Mesenchymal stem cell (in vitro differentiated cells and primary cell): ENCODE measurements at regions not wholly inside any gene's neighbourhood (a gene's known extent, or its start where the extent isn't known, plus 50 kb on each side); places are given as distances from the start of the nearest gene placed in this dataset.

Source experiments
- DNase-seq: peaks from one replicate; pipeline ENCODE4 v3.0.0-alpha.2; 2013
- H2AFZ ChIP-seq: one replicate; pipeline ENCODE4 v1.6.1; 2013; ENCODE audit warnings: low read depth, mild to moderate bottlenecking, control low read depth, inconsistent platforms, low read length, moderate library complexity
- H2AK5ac ChIP-seq: 2 replicates; pipeline ENCODE4 v1.6.1; 2013; ENCODE audit warnings: low read length, moderate library complexity, mild to moderate bottlenecking, inconsistent platforms; ENCODE audit not compliant: severe bottlenecking
- H2BK120ac ChIP-seq: one replicate; pipeline ENCODE4 v1.6.1; 2013; ENCODE audit warnings: low read depth, mild to moderate bottlenecking, inconsistent platforms, low read length, moderate library complexity
- H2BK12ac ChIP-seq, 2 experiments: one replicate each; pipeline ENCODE4 v1.6.1; 2013; ENCODE audit warnings: inconsistent platforms in 2 of 2, low read length in 2 of 2, mild to moderate bottlenecking in 2 of 2, moderate library complexity in 2 of 2, control low read depth in 1 of 2
- H2BK15ac ChIP-seq: one replicate; pipeline ENCODE4 v1.6.1; 2013; ENCODE audit warnings: mild to moderate bottlenecking, low read depth, inconsistent platforms; ENCODE audit not compliant: poor library complexity, severe bottlenecking
- H2BK5ac ChIP-seq: 2 replicates; pipeline ENCODE4 v1.6.1; 2013; ENCODE audit warnings: low read depth, mild to moderate bottlenecking, low read length, control low read depth, inconsistent platforms; ENCODE audit not compliant: poor library complexity, severe bottlenecking
- H3K14ac ChIP-seq, 2 experiments: one replicate each; pipeline ENCODE4 v1.6.1; 2013; ENCODE audit warnings: inconsistent platforms in 2 of 2, low read length in 2 of 2, control low read depth in 1 of 2, mild to moderate bottlenecking in 1 of 2, moderate library complexity in 1 of 2
- H3K18ac ChIP-seq, 2 experiments: one replicate each; pipeline ENCODE4 v1.6.1; 2013; ENCODE audit warnings: inconsistent platforms in 2 of 2, low read length in 2 of 2, control low read depth in 1 of 2, low read depth in 1 of 2, mild to moderate bottlenecking in 1 of 2
- H3K23ac ChIP-seq, 2 experiments: one replicate each; pipeline ENCODE4 v1.6.1; 2013; ENCODE audit warnings: inconsistent platforms in 2 of 2, low read length in 2 of 2, mild to moderate bottlenecking in 2 of 2, moderate library complexity in 2 of 2, control low read depth in 1 of 2
- H3K27ac ChIP-seq: 2 replicates; pipeline ENCODE4 v1.5.1; 2013; ENCODE audit warnings: mild to moderate bottlenecking, moderate library complexity, low read length, control low read depth, inconsistent platforms; ENCODE audit not compliant: poor library complexity, severe bottlenecking
- H3K27me3 ChIP-seq, 2 experiments: 2 replicates each; pipeline versions ENCODE4 v1.6.1 to v1.7.0; 2013; ENCODE audit warnings: low read length in 2 of 2, mild to moderate bottlenecking in 2 of 2, moderate library complexity in 2 of 2, control low read depth in 1 of 2, inconsistent platforms in 1 of 2; ENCODE audit not compliant: control insufficient read depth in 1 of 2, insufficient read depth in 1 of 2
- H3K36me3 ChIP-seq, 2 experiments: 2 replicates each; pipeline versions ENCODE4 v1.6.1 to v1.7.0; 2013; ENCODE audit warnings: low read length in 2 of 2, control low read depth in 1 of 2, inconsistent platforms in 1 of 2, low read depth in 1 of 2, mild to moderate bottlenecking in 1 of 2; ENCODE audit not compliant: insufficient read depth in 2 of 2, control insufficient read depth in 1 of 2
- H3K4ac ChIP-seq, 2 experiments: one replicate each; pipeline ENCODE4 v1.6.1; 2013; ENCODE audit warnings: inconsistent platforms in 2 of 2, low read length in 2 of 2, mild to moderate bottlenecking in 2 of 2, moderate library complexity in 2 of 2, control low read depth in 1 of 2, low read depth in 1 of 2
- H3K4me1 ChIP-seq: 2 replicates; pipeline ENCODE4 v1.6.1; 2013; ENCODE audit warnings: low read depth, low read length, control low read depth; ENCODE audit not compliant: control insufficient read depth, insufficient read depth
- H3K4me2 ChIP-seq: 2 replicates; pipeline ENCODE4 v1.6.1; 2013; ENCODE audit warnings: low read length, mild to moderate bottlenecking, inconsistent platforms; ENCODE audit not compliant: poor library complexity, severe bottlenecking
- H3K4me3 ChIP-seq, 2 experiments: 2 replicates each; pipeline versions ENCODE4 v1.5.1 to v1.7.0; 2013; ENCODE audit warnings: low read length in 2 of 2, mild to moderate bottlenecking in 2 of 2, control low read depth in 1 of 2, low read depth in 1 of 2; ENCODE audit not compliant: insufficient read depth in 1 of 2
- H3K79me1 ChIP-seq: replicated peaks from 2 replicates; pipeline ENCODE4 v1.6.1; 2013; ENCODE audit warnings: mild to moderate bottlenecking, control low read depth, low read length, inconsistent platforms; ENCODE audit not compliant: poor library complexity, severe bottlenecking
- H3K9ac ChIP-seq: 2 replicates; pipeline ENCODE4 v1.7.0; 2013; ENCODE audit warnings: mild to moderate bottlenecking, low read length, moderate library complexity
- H3K9me3 ChIP-seq: 2 replicates; pipeline ENCODE4 v1.7.0; 2013; ENCODE audit warnings: mild to moderate bottlenecking, low read length; ENCODE audit not compliant: control insufficient read depth
- H4K8ac ChIP-seq: one replicate; pipeline ENCODE4 v1.6.1; 2013; ENCODE audit warnings: inconsistent platforms, mild to moderate bottlenecking, low read length, moderate library complexity
- H4K91ac ChIP-seq: one replicate; pipeline ENCODE4 v1.6.1; 2013; ENCODE audit warnings: mild to moderate bottlenecking, low read length, inconsistent platforms
- WGBS: methylation state at CpG from one replicate; pipeline ENCODE4 v1.1.7; 2013; ENCODE audit warnings: mixed read lengths; 5-methylcytosine and 5-hydroxymethylcytosine counted together

DNA sequence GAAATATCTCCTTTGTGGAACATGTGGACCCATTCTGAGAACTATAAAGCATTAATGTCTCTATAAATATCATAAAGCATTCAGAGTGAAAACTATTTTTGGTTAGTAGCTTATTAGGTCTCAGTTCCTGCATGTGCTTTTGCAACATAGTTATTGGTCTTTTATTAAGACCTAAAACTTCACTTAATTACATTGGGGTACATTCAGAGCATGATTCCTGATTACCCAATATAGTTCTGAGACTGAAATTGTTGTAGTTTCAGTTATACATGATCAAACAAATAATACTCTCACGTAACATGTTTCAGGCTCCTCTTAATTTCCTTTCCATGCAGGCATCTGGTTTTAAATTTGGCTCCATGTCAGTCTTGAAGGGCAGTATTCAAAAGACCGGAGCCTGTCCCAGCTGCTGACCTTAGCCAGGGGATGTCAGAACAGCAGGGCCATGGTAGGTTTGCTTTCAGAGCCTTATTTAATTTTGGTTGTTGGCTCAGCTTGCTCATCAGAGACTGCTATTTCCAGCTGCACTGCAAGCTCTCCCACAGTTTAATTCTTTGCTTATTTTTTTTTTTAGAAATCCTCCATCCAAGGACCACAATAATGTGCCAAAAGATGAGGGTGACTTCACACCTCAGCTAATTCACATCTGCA is 447.8 kb upstream of the FZD8 start:
- Histone ChIP-seq H3K27me3 (no peaks in the 10 kb centered on the region), H3K4ac (no peak overlapping the region), H2BK120ac (no peak overlapping the region), H3K23ac (no peak overlapping the region), H3K36me3 (no peaks in the 10 kb centered on the region), H3K79me1 (no peaks in the 10 kb centered on the region), H3K27ac (no peak overlapping the region), H2BK12ac (no peak overlapping the region), H3K4me1 (no peaks in the 10 kb centered on the region), H3K14ac (no peak overlapping the region), H3K18ac (no peak overlapping the region), H3K9ac (no peak overlapping the region), H3K4me2 (no peak overlapping the region), H4K91ac (no peak overlapping the region), H2AK5ac (no peak overlapping the region), H2BK15ac (no peak overlapping the region), H2AFZ (no peak overlapping the region), H3K9me3 (no peaks in the 10 kb centered on the region), H4K8ac (no peak overlapping the region), H3K4me3 (no peak overlapping the region), H2BK5ac (no peak overlapping the region)
- no peak for DNase-seq
- WGBS: 70% methylated on average over 2 of the region's 2 CpGs

DNA sequence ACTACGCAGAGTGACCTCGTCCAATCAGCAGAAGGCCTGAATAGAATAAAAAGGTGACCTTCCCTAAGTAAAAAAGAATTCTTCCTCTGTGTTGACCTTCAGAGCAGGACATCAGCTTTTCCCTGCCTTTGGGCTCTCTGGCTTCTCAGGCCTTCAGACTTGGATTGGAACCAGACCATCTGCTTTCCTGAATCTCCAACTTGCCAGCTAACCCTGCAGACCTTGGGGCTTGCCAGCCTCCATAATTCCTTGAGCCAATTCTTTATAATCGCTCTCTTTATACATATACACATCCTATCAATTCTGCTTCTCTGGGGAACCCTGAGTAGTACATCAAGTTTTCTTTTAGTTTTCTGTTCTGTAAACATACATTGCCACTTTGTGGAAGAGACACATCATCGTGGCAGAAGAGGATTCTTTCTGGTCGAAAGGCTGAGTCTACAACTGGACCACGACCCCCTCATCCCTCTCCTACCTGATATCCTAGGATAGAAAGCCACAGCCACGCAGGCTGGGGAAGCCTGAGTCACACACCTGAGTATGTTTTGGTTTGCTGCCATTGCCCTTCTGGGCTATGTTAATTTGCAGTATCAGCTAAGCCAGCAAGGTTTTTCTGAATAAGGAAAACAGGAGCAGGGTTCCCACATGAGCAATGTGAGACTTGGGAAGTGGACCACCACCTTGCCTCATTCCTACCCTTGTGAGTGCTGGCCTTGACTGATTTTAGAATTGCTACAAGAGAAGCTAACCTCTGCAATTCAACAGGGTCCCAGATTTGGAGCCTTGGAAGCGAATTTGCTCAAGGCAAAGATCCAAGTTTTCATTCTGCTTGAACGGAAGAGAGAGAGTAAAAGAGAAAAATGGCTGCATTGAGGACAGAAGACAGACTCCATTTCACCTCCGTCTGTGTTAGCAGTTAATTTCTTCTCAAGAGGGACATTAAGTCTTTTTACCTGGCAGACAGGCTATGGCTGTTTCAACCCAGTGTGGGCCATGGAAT is 445.2 kb upstream of the FZD8 start:
- H3K4ac ChIP-seq: no peak overlapping the region
- no peak overlapping the region for H2BK5ac ChIP-seq
- no peak overlapping the region for H2BK120ac ChIP-seq
- no peaks in the 10 kb centered on the region for H3K79me1 ChIP-seq
- H2AK5ac ChIP-seq: no peak overlapping the region
- peak overlapping the region in 1 of 2 experiments; percentile 18 for H3K14ac ChIP-seq
- no peak overlapping the region for H3K4me3 ChIP-seq
- no peak for DNase-seq
- H3K27ac ChIP-seq: no peak overlapping the region
- H4K8ac ChIP-seq: no peak overlapping the region
- no peak overlapping the region for H3K9ac ChIP-seq
- no peaks in the 10 kb centered on the region for H3K27me3 ChIP-seq
- no peak overlapping the region for H4K91ac ChIP-seq
- WGBS: 92% methylated on average over 9 of the region's 10 CpGs
- no peak overlapping the region for H2BK12ac ChIP-seq
- no peak overlapping the region for H3K23ac ChIP-seq
- no peak overlapping the region for H2BK15ac ChIP-seq
- no peak overlapping the region for H3K18ac ChIP-seq
- H2AFZ ChIP-seq: no peak overlapping the region
- no peaks in the 10 kb centered on the region for H3K9me3 ChIP-seq
- H3K36me3 ChIP-seq: no peaks in the 10 kb centered on the region
- no peak overlapping the region for H3K4me2 ChIP-seq
- peaks cover 2% of the 10 kb centered on the region for H3K4me1 ChIP-seq

DNA sequence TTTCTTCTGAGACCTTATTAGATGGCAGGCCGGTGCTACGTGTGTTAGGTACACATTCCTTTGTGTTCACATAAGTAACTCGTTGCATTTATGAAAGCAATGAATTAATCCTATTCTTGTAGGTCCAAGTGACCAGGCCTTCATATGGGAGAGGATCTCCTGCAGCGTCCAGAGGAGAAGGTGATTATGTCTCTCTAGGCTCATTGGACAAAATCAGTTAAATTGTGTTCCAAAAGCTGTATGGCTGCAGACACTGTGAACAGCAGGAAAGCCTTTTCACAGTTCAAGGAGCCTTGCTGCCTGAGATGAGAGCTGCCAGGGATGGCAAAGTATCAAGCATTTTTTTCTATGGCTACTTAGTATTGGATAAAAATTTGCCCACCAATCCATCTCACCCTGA is 433.1 kb upstream of the FZD8 start:
- no peak overlapping the region for H2AK5ac ChIP-seq

DNA sequence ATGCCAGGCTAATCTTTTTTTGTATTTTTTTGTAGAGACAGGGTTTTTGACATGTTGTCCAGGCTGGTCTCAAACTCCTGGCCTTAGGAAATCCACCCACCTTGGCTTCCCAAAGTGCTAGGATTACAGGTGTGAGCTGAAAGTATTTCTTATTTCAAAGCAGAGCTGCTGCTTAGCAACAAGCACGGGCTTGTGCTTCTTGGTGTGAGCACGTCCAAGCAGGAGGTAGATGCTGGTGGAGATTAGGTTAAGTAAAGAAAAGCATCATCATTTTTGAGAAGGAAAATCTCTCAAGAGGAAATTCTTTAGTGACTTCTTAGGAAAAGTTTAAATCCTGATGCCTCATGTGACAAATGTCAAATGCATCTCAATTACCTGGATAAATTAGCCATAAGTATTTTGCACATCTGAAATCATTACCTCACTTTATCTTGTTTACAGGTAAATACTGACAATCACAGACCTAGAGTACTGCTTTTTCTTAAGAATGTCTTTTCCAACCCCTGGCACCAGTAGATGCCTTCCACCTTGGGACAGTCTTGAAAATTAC is 431.8 kb upstream of the FZD8 start:
- no peak overlapping the region for H4K8ac ChIP-seq
- no peak overlapping the region for H3K14ac ChIP-seq
- H3K4me3 ChIP-seq: no peak overlapping the region
- no peak for DNase-seq
- no peaks in the 10 kb centered on the region for H3K4me1 ChIP-seq
- H2BK12ac ChIP-seq: no peak overlapping the region
- no peak overlapping the region for H3K18ac ChIP-seq
- no peak overlapping the region for H3K27ac ChIP-seq
- no peak overlapping the region for H3K9ac ChIP-seq
- H3K79me1 ChIP-seq: no peaks in the 10 kb centered on the region
- H3K23ac ChIP-seq: no peak overlapping the region
- no peak overlapping the region for H2BK5ac ChIP-seq
- H2AK5ac ChIP-seq: no peak overlapping the region
- no peaks in the 10 kb centered on the region for H3K9me3 ChIP-seq
- no peaks in the 10 kb centered on the region for H3K36me3 ChIP-seq
- no peak overlapping the region for H3K4ac ChIP-seq
- no peaks in the 10 kb centered on the region for H3K27me3 ChIP-seq
- WGBS: 76% methylated on average over 2 of the region's 2 CpGs
- H2BK15ac ChIP-seq: no peak overlapping the region
- H4K91ac ChIP-seq: no peak overlapping the region
- H2AFZ ChIP-seq: no peak overlapping the region
- no peak overlapping the region for H2BK120ac ChIP-seq
- no peak overlapping the region for H3K4me2 ChIP-seq

More for the DNA sequence above, 433.1 kb upstream of the FZD8 start:
- H3K36me3 ChIP-seq: no peaks in the 10 kb centered on the region
- H4K8ac ChIP-seq: no peak overlapping the region
- H2BK5ac ChIP-seq: no peak overlapping the region
- no peaks in the 10 kb centered on the region for H3K79me1 ChIP-seq
- H4K91ac ChIP-seq: no peak overlapping the region
- no peak overlapping the region for H2BK120ac ChIP-seq
- H3K23ac ChIP-seq: no peak overlapping the region
- no peak overlapping the region for H3K14ac ChIP-seq
- no peaks in the 10 kb centered on the region for H3K9me3 ChIP-seq
- H3K4ac ChIP-seq: no peak overlapping the region
- no peak overlapping the region for H2AFZ ChIP-seq
- H3K4me2 ChIP-seq: no peak overlapping the region
- H2BK15ac ChIP-seq: no peak overlapping the region
- no peak for DNase-seq
- no peak overlapping the region for H3K27ac ChIP-seq
- 85% methylated on average over 4 of the region's 4 CpGs for WGBS
- no peaks in the 10 kb centered on the region for H3K4me1 ChIP-seq
- H3K9ac ChIP-seq: no peak overlapping the region
- H3K18ac ChIP-seq: no peak overlapping the region
- no peak overlapping the region for H3K4me3 ChIP-seq
- H2BK12ac ChIP-seq: no peak overlapping the region
- no peaks in the 10 kb centered on the region for H3K27me3 ChIP-seq
